Urothelium cell line (cell line): ENCODE measurements at regions not wholly inside any gene's neighbourhood (a gene's known extent, or its start where the extent isn't known, plus 50 kb on each side); places are given as distances from the start of the nearest gene placed in this dataset.

Experiments
- DNase-seq: peaks from one replicate; pipeline ENCODE4 v3.0.0; 2011; ENCODE audit warnings: low spot score, mixed read lengths
- FAIRE-seq: peaks from 2 replicates; lab custom pipeline; 2011; peaks lifted over from hg19 to GRCh38; lab: Jason Lieb, UNC

- DNase-seq (no peak), FAIRE-seq (no peak)
Observed at GRCh38 chr1:109827466-109827865, 63.7 kb upstream of the EPS8L3 start.

GRCh38 chr1:109826930-109827349 lies 63.2 kb upstream of the EPS8L3 start:
- no peak for FAIRE-seq
- DNase-seq, result no peak

DNA sequence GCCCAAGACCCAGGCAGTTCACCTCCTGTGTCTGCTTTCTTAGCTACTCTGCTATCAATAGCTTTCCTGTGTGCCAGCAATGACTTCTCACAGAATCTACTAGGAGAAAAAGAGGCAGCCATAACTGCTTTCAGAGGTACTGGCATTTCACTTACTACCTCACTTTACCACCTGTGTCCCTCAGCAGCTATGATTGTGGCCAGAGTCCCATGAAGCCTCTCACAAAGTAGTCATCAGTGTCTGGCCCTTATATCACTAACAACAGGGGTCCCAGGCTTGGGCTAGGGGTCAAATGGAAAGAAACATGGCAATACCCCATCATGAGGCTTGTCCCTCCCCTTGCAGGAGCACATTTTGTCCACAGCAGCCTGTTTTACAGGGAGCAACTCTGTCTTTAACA lies 62.7 kb upstream of the EPS8L3 start:
- DNase-seq, result no peak
- FAIRE-seq, result no peak

DNA sequence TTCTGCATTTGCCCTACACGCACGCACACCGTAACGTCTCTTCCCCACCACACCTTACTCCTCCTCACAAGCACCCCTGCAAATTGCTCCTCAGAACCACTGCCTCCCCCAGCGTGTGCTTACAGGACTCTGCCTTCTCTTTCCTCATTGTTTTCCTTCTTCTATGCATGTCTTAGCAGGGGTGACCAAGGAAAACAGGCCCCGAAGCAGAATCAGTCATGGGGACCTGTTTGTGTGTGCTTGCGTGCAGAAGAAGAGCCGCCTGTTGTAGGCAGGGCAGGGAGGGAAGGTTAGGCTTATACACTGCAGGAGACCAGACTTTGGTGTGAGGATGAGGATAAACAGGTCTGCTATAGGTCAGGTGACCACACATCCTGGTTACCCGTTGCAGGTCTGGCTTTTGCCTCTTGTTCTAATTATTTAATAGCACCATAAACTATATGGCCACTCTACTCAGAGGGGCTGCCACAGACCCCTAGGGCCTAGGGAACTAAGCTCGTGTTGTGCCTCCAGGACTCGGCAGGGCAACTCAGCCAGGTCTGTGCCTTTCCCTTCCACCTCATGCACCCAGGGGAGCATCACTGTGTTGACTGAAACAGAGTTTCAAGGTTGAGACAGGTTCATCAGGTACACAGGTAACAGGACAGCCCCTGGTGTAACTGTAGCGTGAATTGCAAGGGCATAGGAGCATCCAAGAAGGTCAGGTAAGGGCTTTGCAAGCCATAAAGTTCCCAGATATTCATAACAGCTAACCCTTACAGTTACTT lies 60.8 kb upstream of the EPS8L3 start:
- FAIRE-seq (no peak), DNase-seq (peak; percentile 9)

- peak; percentile 40 for DNase-seq
- no peak for FAIRE-seq
Observed at GRCh38 chr1:109823543-109824348, 60.0 kb upstream of the EPS8L3 start.

- DNase-seq (no peak), FAIRE-seq (no peak)
Observed at GRCh38 chr1:109822749-109823542, 59.2 kb upstream of the EPS8L3 start.

DNA sequence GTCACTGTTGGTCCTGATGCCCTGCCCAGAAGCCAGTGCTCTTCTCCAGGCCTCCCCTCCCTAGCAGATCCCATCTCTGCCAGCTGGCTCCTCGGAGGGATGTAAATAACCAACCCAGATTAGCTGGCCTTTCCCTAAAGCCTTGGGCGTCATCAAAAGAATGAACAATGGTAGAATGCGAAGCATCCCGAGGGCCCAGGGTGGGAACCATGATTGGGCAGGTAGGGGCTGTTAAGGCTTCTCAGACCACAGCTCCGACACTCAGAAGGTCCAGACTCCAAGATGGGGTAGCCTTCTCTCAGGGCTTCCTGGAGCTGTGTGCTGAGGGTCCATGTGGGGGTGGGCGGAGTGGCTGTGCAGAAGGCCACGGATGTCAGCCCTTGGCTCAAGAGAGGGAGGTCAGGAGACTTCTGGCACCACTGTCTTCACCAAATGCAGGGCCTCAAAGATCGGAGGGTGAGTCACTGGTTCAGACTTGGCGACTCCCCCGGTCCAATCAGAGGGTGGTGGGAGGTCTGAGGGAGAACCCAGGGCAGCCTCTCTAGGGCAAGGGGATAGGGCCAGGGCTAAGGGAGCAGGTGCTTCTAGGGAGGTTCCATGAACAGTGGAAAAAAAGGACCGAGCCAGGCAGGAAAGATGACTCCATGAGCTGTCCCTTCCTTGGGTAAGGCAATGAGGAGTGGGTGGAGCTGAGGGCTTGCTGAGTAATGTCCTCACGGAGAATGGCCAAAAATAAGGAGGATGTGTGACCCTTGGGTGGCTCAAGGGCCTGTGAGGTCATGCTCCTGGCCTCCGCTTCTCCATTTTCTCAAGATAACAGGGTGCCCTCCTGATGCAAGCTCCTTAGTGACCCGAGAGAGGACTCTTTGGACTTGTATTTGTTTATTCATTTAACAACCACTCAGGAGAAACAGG lies 58.4 kb upstream of the EPS8L3 start:
- DNase-seq, result peak; percentile 54
- no peak for FAIRE-seq

- DNase-seq, result peak; percentile 96
Observed at GRCh38 chr1:109821221-109821669, 57.5 kb upstream of the EPS8L3 start.

DNA sequence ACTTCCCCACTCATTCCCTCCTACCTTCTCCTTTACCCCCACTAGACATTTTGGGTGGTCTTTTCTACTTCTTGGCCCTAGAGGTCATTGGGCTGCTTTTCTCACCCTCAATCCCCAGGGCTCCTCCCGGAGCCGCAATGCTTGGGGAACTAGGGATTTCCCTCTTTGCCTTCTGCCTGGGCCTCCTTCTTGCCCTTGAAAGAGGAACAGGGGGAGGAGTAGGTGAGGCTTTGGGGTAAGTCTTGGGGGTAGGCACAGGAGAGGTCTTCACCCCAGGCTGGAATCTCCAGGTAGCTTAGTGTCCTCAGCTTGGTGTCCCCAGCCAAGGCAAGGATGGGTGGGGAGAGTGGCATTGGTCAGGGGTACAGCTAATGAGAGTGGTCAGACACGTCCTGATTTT lies 56.2 kb upstream of the EPS8L3 start:
- DNase-seq (peak; percentile 3), FAIRE-seq (no peak)

More at GRCh38 chr1:109821221-109821669, 57.5 kb upstream of the EPS8L3 start:
- FAIRE-seq, result no peak

- no peak for FAIRE-seq
- DNase-seq, result peak; percentile 2
Observed at GRCh38 chr1:109818988-109819764, 55.5 kb upstream of the EPS8L3 start.

DNA sequence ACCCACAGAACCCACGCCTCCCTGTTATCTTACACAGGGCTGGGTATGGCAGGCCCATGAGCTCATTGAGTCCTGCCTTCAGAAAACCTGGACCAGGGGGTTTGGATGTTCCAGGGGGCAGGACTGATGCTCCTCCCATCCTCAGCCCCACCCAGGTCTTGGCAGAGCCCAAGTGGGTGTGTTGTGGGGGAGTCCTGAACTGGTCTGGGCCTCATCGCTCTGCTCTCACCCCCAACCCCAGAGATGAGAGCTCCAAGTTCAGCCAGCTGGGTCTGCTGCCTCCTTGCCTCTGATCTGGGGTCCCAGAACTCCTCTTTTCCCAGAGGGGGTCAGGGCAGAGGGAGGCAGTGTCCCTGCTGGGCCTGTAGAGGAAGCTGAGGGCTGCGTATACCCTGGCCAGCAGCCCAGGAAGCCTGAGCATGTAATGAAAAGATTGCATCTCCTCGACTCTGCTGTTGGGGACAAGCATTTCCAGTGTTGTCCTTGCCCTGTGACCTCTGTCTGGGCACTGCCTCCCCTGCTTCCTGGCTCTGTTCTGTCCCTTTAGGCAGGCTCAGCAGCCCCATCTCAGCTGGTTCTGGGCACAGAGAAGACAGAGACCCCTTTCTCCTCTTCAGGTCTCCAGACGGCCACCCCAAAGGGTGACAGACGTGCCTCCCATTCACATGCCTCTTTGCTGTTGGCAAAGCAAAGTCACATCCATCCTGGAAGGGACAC lies 54.7 kb upstream of the EPS8L3 start:
- no peak for FAIRE-seq
- DNase-seq, result peak; percentile 2

DNA sequence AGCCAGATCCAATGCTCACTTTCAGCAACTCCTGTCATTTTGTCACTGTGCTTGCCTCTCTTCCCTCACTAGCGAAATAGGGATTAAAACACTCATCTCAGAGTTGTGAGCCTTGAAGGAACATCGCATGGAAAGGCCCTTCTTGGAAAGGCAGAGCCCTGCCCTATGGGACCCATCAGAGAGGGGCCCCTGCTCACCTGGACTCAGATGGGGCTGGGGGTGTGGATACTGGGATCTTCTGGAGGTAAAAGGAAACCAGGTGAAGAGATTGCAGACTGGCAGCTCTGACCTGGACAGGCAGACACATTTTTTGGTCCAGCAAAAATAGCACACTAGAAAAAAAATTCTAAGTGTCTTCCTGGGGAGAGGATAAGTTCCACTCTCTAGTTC lies 54.2 kb upstream of the EPS8L3 start:
- DNase-seq (peak; percentile 2), FAIRE-seq (no peak)

DNA sequence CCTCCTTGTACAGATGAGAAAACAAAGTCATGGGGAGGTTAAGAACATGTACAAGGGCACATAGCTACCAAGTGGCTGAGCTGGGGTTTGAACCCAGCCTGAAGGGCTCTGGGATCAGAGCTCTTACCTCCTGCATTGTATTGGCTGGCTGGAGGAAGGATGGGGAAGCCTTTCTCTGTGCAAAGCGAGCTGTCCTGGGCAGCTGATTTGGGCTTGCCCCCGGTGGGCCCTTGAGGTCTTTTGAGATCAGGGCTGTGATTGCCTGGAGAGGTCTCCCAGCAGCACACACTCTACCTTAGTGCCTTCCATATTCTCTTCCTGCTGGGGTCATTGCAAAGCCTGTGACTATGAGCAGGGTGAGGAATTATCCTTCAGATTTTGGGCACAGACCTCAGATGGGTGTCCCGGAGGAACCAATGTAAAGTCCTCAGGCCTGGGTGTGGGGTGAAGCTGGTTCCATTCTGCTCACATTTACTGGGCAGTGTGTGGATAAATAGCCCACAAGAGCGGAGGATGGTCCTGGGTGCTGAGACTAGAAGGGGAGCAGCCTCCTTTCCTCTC lies 53.3 kb upstream of the EPS8L3 start:
- no peak for FAIRE-seq

DNA sequence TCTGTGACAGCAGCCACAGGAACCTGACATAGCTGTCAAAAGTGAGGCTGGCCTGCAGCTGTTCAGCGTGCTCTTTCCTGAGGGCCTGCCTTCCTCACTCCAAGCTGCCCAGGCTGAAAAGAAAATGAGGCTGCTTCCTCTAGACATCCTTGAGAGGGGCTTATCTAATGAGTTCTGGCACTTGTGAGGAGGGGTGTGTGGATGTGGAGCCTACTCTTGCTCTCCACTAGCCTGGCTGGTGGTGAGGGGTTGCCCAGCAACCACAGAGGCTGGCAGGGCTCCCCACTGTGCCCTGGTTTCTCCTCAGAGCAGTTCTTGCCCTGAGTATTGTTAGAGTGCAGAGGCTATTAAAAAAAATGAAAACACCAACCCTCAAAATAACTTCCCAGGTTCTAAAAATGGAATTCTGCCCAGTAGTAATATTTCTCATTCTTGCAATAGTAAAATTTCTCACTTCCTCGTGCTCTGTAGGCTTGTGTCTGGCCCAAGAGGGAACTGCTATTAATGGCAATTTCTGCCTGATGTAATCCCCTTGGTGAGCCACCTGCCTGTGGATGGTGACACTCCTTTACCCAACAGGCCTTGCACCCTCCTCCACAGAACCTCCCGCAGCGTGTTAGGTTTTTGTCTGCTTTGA lies 52.6 kb upstream of the EPS8L3 start:
- FAIRE-seq (no peak), DNase-seq (peak; percentile 2)

More for the DNA sequence above, 53.3 kb upstream of the EPS8L3 start:
- DNase-seq, result no peak

GRCh38 chr1:109815809-109816174 lies 52.1 kb upstream of the EPS8L3 start:
- DNase-seq, result no peak
- FAIRE-seq, result no peak

DNA sequence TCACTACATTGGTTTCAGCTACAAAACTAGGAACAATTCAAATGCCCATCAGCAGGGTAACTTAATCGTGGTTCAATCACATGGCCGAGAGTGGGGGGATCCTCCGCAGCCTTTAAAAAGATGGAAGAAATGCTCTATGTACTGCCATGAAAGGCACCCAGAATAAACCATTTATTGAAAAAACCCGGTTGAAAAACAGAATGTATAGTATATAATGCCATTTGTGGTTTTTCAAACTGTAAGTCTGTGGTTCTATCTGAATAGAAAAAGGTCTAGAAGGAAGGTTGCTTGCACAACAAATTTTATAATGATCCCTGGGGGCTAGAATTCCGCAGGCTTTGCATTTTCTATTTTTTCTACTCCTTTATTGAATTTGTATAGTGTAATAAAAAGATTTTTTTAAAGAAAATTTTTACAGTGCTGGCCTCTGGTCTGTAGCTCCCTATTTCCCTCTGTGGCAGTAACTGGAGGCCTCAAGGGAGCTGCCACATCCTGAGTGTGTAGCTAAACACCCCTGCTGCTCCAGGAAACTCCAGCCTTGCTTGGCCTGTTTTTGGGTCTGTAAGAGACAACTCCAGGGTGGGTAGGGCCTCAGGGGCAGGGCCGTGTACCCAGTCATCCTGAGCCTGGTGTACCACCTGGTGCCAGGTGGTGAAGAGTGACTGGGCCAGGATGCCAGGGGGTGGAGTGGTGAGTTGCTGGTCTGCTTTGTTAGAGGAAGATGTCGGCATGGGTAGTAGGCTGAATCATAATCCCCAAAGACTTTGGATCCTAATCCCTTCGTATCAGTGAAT lies 51.5 kb upstream of the EPS8L3 start:
- no peak for FAIRE-seq
- DNase-seq, result no peak

DNA sequence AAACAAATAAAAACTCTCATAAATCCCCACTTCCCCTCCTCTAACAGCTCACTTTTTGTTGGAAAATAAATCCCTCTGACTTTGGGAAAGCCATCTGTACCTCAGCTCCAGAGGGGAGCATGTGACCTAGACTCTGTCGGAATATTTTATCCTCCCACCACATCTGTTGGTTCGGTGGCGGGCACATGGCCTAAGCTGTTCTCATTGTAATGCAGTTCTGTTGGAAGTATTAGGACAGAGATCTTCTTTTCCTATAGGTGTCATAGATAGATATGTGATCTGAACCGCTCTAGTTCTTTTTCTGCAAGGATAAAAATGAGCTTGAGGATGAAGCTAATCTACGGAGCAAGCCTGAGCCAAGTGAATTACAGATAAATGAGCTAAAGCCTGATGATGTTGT lies 50.5 kb upstream of the EPS8L3 start:
- FAIRE-seq, result no peak

More for the DNA sequence above, 50.5 kb upstream of the EPS8L3 start:
- no peak for DNase-seq
